Mesothelial cell of epicardium (in vitro differentiated cells): ENCODE measurements at regions not wholly inside any gene's neighbourhood (a gene's known extent, or its start where the extent isn't known, plus 50 kb on each side); places are given as distances from the start of the nearest gene placed in this dataset.

Experiments
- DNase-seq, 2 experiments: peaks; one replicate each; pipeline ENCODE4 v3.0.0; 2021; ENCODE audit warnings: low spot score in 2 of 2; ENCODE audit not compliant: unreplicated experiment in 2 of 2
- H3K27ac Mint-ChIP-seq: 2 replicates; pipeline ENCODE4 v1.8.0; 2021; ENCODE audit warnings: mixed read lengths
- H3K27me3 Mint-ChIP-seq: 2 replicates; pipeline ENCODE4 v1.8.0; 2021; ENCODE audit warnings: low read depth, mixed read lengths
- H3K36me3 Mint-ChIP-seq: 2 replicates; pipeline ENCODE4 v1.8.0; 2021; ENCODE audit warnings: mixed read lengths
- H3K4me1 Mint-ChIP-seq: 2 replicates; pipeline ENCODE4 v1.8.0; 2021; ENCODE audit warnings: mixed read lengths
- H3K4me3 Mint-ChIP-seq: 2 replicates; pipeline ENCODE4 v1.8.0; 2021; ENCODE audit warnings: mild to moderate bottlenecking, moderate library complexity, mixed read lengths
- H3K9me3 Mint-ChIP-seq: 2 replicates; pipeline ENCODE4 v1.8.0; 2021; ENCODE audit warnings: mixed read lengths
- TF ChIP-seq, protein P1 (sequence below): fragments of 200-600 bp; sonication (generic); IDR thresholded peaks from one replicate; pipeline ENCODE4 v1.5.0; 2021; ENCODE audit warnings: antibody characterized with exemption; ENCODE audit not compliant: unreplicated experiment

GRCh38 chr3:176362191-176362731, 835.0 kb downstream of the TBL1XR1 start:
- TF ChIP-seq, protein P1, sequence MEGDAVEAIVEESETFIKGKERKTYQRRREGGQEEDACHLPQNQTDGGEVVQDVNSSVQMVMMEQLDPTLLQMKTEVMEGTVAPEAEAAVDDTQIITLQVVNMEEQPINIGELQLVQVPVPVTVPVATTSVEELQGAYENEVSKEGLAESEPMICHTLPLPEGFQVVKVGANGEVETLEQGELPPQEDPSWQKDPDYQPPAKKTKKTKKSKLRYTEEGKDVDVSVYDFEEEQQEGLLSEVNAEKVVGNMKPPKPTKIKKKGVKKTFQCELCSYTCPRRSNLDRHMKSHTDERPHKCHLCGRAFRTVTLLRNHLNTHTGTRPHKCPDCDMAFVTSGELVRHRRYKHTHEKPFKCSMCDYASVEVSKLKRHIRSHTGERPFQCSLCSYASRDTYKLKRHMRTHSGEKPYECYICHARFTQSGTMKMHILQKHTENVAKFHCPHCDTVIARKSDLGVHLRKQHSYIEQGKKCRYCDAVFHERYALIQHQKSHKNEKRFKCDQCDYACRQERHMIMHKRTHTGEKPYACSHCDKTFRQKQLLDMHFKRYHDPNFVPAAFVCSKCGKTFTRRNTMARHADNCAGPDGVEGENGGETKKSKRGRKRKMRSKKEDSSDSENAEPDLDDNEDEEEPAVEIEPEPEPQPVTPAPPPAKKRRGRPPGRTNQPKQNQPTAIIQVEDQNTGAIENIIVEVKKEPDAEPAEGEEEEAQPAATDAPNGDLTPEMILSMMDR: no peak
- Mint-ChIP-seq H3K27ac (no peak overlapping the region), H3K36me3 (no peaks in the 10 kb centered on the region), H3K27me3 (no peaks in the 10 kb centered on the region), H3K4me3 (no peak overlapping the region), H3K4me1 (no peaks in the 10 kb centered on the region), H3K9me3 (peaks cover 3% of the 10 kb centered on the region)
- no peak for DNase-seq

GRCh38 chr3:176359211-176359610, 838.1 kb downstream of the TBL1XR1 start:
- no peaks in the 10 kb centered on the region for H3K36me3 Mint-ChIP-seq
- no peak overlapping the region for H3K4me3 Mint-ChIP-seq
- TF ChIP-seq, protein P1: no peak
- no peaks in the 10 kb centered on the region for H3K27me3 Mint-ChIP-seq
- no peak overlapping the region for H3K27ac Mint-ChIP-seq
- H3K9me3 Mint-ChIP-seq: peaks cover 3% of the 10 kb centered on the region
- no peak for DNase-seq
- H3K4me1 Mint-ChIP-seq: no peaks in the 10 kb centered on the region

DNA sequence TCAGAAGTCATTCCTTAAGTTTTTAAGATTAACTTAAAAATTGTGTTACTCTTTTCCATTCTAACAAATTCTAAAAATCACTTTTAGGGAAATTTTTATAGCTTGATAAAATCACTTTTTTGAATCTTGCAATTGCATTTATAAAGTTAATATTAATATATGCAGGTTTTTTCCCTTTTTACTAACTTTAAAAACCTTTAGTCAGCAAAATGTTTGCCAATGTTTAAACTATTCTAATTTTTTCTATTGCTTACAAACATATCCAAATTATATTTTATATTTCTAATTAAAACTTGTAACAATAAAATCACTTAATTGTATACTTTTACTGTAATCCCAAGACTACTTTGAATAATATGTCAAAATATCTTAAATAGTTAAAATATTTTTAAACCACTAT, 839.4 kb downstream of the TBL1XR1 start:
- DNase-seq: no peak
- no peak overlapping the region for H3K4me3 Mint-ChIP-seq
- no peaks in the 10 kb centered on the region for H3K4me1 Mint-ChIP-seq
- no peaks in the 10 kb centered on the region for H3K27me3 Mint-ChIP-seq
- H3K36me3 Mint-ChIP-seq: no peaks in the 10 kb centered on the region
- TF ChIP-seq, protein P1: no peak
- no peak overlapping the region for H3K27ac Mint-ChIP-seq
- H3K9me3 Mint-ChIP-seq: peaks cover 3% of the 10 kb centered on the region

- H3K4me3 Mint-ChIP-seq: no peak overlapping the region
- H3K4me1 Mint-ChIP-seq: no peaks in the 10 kb centered on the region
- no peaks in the 10 kb centered on the region for H3K27me3 Mint-ChIP-seq
- H3K9me3 Mint-ChIP-seq: peaks cover 3% of the 10 kb centered on the region
- TF ChIP-seq, protein P1: no peak
- H3K27ac Mint-ChIP-seq: no peak overlapping the region
- no peaks in the 10 kb centered on the region for H3K36me3 Mint-ChIP-seq
- no peak for DNase-seq
Measured at GRCh38 chr3:176354843-176355242, 842.4 kb downstream of the TBL1XR1 start.

GRCh38 chr3:176352716-176353334, 844.5 kb downstream of the TBL1XR1 start:
- H3K9me3 Mint-ChIP-seq: peaks cover 4% of the 10 kb centered on the region
- TF ChIP-seq, protein P1: no peak
- DNase-seq: no peak
- no peaks in the 10 kb centered on the region for H3K36me3 Mint-ChIP-seq
- no peaks in the 10 kb centered on the region for H3K4me1 Mint-ChIP-seq
- no peak overlapping the region for H3K27ac Mint-ChIP-seq
- H3K4me3 Mint-ChIP-seq: no peak overlapping the region
- no peaks in the 10 kb centered on the region for H3K27me3 Mint-ChIP-seq
